NCI-H524 (cell line): ENCODE measurements at regions not wholly inside any gene's neighbourhood (a gene's known extent, or its start where the extent isn't known, plus 50 kb on each side); places are given as distances from the start of the nearest gene placed in this dataset.

Experiments
- DNase-seq, 2 experiments: peaks; one replicate each; lab custom pipeline; 2025; lab: John Stamatoyannopoulos, UW

DNA sequence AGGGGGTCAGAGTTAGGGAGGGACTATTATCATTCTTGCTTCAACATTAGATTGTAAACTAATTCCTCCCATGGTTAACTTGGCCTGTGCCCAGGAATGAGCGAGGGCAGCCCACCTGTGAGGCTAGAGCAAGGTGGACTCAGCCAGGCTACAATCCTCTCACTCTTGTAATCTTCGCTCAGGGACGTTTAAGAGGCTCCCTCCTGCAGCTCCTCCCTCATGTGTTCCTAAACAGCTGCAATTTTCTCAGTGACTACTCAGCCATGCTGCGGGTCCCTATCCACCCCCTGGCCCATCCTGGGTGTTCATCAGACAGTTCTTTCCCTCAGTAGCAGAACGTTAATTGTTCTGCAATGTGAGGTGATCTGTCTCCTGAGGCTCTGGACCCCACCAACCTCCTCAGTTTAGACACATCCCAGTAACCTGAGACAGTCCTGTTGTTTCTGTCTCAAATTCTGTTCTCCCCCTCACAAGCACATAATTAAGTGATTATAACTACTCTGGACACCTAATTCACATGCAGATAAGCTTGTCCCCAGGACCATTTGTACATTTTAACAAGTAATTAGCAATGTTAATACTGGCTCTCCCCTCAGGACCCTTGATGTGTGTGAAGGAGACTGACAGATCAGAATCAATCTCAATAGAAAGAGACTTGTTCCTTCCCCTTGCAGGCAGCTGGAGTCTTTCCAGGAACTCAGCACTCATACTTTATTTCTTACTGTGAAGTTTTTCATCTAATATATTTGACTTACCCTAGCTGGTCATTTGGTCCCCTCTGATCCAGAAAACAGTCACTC is 337.2 kb upstream of the B3GAT1 start:
- peak; percentile 50 to 55 for DNase-seq

DNA sequence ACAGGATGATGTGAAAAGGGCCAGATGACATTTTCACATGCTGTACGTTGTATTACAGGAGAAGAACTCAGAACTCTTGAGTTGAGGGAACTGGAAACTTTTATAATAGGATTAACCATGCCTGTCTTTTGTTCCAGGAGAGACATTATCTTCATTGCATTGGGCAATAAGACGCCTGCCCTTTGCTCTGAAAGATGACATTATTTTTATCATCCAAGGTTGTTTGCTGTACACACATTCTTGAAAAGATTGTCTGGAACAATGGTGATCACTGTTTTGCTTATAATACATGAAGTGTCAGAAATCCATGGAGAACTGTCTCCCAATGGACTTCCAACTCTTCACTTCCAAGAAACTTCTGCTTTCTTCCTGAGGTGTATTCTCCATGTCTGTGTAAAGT is 334.6 kb upstream of the B3GAT1 start:
- no peak for DNase-seq

DNA sequence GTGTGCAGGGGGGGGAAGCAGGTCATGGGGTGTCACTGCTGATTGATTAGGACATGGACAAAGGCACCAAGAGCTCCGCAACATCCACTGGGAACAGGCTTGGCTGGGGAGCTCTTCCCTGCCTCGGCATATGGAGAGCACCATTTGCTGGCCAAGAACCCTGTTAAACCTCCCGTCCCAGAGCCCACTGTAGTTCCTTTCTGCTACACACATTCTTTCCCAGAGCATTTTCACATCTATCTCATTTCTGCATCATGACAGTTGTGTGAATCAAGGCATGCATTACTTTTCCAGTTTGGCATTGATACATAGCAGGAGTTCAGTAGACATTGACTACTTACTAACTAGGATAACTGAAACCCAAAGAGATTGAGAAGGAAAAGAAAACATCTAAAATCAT is 333.4 kb upstream of the B3GAT1 start:
- DNase-seq, result no peak

DNA sequence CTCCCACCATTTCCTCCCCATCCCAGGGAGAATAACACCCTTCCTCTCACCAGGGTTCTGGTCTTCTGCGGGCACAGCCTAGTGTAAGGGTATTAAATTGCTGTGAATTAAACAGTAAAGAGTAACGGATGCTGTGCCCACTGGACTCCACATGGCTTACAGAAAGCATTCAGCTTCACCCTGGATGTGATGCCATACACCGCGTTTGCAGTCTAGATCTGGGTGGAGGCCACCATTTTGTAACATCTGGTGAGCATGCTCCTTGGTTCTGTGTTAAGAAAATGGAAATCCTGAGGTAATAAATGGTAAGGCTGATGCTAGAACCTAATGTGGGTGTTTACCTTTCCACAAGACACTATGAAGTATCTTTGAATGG is 331.8 kb upstream of the B3GAT1 start:
- no peak for DNase-seq

DNA sequence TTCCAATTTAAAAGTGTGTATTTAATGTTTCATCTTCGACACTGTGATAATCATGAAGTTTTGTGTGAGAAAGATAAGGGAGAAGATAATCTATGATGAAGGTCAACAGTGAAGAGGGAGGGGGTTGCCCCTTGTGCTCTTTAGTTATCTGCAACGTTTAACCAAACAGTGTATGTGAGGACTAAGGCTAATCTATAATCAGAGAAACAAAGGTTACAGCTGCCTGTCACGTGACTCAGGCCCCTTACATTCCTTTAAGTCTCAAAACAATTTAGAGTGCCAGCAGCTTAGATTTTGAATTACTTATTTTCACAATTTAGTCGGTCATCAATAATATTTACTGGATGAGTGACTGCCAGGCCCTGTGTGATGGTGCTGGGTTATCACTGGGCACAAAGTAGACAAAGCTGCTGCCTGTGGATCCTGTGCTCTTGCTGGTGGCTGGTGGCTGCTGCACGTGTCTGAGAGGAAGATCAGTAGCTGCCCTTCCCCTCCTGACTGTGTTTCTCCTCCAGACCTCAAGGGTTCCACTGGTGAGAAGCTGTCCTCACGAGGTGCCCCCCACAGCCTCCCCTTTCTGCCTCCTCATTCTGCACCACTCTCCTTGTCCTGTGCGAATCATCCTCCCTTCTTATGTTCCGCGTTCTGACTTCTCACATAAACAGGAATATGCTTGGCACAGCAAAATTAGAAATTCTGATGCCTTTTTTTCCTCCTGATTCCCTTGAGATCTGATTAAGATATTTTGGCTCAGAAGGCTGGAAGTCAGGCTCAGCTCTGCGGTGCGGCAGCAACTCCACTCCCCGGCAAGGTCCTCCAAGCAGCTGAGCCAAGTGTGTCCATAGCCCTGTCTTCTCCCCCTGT is 331.1 kb upstream of the B3GAT1 start:
- no peak for DNase-seq

DNA sequence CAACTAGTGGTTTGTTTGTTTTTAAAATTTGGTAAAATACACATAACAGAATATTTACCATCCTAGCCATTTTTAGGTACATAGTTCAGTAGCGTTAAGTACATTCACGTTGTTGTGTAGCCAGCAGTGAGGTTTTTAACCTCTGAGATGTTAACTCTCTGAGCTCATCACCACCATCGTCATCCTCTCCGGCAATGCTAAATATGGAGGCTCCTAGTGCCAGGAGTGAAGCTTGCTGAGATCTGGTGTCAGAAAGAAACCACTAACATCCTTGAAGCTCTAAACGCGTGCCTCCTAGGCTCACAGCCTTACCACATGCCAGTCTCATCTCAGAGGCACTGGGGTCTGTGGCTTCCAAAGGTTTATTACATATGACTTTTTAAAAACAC is 330.2 kb upstream of the B3GAT1 start:
- no peak for DNase-seq

DNA sequence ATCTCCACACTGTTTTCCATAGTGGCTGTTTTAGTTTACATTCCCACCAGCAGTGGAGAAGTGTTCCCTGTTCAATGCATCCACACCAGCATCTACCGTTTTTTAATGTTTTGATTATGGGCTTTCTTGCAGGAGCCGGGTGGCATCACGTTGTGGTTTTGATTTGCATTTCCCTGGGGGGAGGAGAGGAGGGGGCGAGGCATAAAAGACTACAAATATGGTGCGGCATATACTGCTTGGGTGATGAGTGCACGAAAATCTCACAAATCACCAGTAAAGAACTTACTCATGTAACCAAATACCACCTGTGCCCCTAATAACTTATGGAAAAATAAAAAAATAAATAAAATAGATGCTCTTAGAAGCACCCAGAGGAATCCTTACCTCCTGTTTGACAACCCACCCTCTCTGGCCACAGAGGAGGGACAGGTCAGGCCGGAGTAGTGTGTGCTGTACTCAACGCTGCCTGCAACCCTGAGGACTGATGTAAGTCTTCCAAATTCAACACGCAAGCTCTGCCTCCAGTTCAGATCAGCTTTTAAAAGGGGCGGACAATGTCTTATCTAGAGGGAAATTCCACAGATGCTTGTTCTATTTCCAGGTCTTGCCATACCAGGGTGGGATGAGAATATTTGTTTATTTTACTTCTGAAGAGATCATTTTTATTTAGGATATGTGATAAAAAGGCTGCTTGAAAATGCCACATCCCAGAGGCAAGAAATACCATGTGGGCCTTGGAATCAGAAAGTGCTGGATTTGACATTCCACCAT is 329.6 kb upstream of the B3GAT1 start:
- no peak for DNase-seq

DNA sequence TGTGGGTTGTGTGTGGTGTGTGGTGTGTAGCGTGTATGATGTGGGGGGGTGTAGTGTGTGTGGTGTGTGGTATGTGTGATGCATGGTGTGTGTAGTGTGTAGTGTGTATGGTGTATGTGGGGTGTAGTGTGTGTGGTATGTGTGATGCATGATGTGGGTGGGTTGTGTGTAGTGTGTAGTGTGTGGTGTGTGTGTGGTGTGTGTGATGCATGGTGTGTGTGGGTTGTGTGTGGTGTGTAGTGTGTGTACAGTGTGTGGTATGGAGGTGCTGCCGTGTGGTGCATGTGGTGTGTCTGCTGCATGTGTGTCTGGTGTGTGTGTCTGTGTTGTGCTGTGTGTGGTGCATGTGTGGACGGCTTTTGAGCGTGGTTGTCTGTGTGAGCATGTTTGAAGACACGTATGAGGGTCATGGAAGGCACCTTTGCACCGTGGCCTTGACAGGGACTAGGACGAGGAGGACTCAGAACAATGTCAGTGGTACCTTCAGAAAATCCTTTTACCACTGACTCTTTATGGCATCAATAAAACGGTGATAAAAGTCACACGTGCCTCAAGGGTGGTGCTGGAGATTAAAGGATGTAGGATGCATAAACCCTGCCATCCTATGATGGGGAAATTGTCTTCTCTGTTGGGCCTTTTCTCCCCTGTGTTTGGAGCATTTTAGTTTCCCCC is 328.7 kb upstream of the B3GAT1 start:
- no peak for DNase-seq

DNA sequence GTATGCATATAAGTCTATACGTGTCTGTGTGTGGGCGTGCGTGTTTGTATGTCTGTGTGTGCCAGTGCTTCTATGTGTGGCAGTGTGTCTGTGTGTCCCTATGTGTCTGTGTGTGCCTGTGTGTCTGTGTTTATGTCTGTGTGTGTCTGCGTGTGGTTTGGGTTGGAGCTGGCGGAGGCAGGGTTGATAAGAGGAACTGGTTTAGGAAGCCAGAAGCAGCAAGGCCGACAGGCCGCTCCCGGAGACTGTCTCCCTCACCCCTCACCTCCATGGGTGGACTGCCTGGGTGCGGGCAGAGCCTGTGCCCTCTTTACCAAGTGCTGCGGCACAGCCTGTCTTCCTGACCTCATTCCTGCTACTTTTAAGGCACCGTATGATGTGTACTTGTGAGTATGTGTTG is 327.1 kb upstream of the B3GAT1 start:
- DNase-seq, result no peak

DNA sequence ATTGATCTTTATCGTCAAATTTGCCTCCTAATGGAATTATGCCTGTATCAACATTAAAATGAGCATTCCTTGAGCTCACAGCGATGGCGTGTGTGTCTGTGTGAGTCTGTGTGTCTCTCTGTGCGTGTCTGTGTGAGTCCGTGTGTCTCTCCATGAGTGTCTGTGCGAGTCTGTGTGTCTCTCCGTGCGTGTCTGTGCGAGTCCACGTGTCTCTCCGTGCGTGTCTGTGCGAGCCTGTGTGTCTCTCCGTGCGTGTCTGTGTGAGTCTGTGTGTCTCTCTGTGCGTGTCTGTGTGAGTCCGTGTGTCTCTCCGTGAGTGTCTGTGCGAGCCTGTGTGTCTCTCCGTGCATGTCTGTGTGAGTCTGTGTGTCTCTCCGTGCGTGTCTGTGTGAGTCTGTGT is 326.5 kb upstream of the B3GAT1 start:
- DNase-seq, result no peak

DNA sequence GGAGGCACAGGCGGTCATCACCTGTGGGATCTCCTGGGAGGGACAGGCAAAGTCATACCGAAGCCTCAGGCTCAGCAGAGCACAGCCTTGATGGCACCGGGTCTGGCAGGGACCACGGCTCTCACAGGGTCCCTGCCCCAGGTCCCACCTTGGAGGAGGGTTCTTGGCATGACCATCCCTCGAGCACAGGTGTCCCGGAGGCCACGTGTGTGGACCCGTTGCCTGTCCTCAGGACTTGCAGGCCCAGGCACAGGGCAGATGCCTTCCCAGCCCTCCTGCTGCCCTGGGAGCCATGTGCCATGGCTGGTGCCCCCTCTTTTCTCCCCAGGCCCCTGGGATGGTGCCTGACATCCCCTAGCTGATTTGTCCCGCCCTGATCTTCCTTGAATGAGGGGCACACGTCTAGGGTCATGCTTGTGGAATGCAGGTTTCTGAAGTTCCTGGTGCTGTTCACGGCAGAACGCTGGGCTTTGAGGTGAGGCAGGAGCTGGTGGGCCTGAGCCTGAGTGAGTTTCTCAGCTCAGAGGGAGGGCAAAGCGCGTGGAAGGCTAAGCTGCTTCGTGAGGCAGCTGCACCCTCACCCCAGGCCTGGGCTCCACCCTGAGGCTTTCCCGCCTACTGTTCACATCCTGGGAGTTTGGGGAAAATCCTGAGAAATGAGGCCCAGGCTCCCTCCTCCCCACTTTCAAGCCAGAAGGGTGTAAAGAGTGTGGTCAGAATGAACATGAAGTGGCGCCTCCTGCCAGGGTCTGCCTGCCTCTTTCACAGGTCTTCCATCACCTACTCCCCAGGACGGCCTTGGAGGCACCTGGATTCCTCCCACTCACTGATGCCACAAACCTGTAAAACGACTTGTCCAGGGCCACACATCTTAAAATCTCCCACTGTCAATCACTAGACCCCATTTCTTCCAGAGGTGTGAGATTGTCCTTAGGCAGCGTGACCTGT is 325.8 kb upstream of the B3GAT1 start:
- no peak for DNase-seq

DNA sequence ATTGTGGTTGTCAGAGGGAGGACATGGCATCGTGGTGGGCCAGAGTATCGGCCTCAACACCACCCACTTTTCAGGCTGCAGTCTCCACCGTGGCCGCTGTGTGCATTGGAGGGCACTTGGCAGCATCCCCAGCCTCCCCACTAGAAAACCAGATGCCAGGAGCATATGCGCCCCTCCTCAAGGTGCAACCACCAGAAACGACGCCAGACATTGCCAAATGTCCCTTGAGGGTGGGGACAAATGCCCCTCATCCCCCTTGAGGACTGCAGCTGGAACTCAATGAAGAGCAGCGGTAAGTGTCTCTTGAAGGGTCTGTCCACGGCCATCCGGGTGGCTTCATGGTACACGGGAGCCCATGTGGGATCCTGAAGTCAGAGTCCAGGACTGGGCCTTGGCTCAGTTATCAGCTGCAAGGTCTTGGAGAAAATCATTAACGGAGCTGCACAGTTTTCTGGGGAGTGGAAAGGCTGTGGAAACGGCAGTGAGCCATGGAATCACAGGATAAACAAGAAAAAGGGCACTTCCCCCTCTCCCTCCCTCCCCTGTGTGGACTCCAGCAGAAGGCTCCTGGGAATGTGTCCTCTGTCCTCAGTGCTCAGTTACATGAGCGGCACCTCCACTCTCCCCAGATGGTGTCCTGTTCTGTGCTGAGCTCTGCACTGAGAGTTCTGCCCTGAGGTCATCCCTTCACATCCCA is 324.4 kb upstream of the B3GAT1 start:
- peak; percentile 59 to 81 for DNase-seq

DNA sequence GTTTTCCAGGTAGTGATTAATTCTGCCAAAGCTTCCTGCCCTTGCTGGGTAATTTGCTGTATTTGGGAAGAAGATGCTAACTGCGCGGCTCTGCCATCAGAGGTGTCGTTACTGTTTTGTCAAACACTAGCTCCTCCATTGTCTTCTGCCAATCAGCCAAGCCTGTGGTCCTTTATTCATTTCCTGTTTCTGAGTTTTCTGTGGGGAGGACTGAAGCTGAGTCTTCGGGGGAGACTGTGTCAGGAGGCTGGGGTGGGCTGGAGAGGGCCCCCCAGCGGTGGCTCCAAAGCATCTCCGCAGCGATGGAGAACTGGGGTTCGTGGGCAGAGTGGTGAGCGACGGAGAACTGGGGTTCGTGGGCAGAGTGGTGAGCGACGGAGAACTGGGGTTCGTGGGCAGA is 322.9 kb upstream of the B3GAT1 start:
- no peak for DNase-seq

DNA sequence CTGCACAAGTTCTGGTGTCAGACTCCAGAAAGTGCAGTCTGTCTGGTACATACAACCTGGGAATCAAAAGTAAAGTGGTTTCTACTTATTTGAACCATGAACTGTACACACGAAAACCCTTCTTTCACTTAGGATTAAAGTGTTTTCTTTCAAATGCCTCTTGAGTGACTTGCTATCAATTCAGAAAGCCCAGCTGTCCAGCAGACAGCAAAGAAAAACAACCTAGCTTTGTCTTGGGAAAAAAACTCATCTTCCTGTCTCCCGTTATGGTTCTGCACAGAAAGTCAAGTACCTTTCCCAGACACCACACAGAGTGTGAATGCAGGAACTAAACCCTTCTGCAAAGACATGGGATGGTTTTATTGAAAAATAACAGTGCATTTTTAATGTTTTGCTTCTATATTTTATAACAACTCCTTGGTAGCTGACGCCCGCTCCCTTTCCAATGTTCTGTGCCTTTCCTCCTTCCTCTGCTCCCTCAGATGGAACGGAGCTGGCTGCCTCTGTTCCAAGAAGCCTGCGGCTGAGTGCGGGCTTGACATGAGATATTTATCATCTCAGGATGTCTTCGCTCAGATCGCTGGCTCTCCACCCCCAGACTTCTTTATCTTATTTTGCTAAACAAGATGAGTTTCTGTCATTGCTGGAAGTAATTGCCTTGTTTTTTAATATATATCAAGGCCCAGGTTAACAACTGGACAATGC is 322.3 kb upstream of the B3GAT1 start:
- DNase-seq, result peak in 1 of 2 experiments; percentile 35

DNA sequence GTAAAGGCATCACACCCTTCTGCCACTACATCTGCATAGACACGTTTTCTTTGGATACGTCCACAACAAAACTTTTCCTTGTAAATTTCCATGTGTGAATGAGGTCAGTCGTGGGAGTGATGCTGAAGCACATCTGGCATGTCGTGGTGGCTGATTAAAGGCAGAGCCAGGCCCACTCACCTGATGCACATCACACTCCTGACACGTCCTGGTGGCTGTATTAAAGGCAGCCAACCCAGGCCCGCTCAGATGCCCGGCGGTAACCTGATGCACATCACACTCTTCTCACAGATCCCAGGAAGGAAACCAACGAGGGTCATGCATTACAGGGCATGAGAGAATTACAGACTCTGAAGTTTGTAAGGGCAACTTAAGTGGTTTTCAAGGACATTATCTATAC is 321.6 kb upstream of the B3GAT1 start:
- no peak for DNase-seq

DNA sequence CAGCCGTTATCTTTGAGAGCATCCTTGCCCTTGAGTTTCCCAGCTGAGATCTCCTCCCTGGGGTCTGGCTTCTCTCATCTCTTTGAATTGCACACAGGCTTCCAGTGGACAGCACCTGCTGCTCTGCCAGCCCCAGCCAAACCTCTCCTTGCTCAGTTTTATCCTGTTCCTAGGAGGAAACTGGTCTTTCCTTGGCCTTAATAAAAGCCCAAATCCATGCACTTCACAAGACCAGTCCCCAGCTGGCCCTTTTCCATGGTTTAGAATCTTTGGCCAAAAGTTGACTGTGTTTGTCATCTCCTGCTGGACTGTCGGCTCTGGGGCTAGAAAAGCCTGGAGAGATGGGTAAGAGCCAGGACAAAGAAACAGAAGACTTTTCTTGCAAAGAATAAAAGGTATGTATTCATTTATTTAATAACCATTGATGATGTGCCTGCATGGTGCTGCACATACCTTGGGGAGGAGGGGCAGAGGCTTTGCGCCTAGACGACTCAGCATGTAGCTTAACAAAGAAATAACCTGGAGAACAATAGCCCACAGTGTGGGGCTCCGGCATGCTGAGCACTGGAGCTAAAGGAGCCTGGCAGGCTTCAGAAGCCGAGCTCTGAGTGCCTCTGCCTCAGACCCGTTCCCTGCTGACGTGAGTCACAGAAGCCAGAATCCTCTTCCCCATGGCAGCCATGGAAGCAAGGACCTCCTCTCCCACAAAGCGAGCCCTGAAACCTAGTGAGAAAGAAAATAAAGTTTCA is 319.3 kb upstream of the B3GAT1 start:
- no peak for DNase-seq

DNA sequence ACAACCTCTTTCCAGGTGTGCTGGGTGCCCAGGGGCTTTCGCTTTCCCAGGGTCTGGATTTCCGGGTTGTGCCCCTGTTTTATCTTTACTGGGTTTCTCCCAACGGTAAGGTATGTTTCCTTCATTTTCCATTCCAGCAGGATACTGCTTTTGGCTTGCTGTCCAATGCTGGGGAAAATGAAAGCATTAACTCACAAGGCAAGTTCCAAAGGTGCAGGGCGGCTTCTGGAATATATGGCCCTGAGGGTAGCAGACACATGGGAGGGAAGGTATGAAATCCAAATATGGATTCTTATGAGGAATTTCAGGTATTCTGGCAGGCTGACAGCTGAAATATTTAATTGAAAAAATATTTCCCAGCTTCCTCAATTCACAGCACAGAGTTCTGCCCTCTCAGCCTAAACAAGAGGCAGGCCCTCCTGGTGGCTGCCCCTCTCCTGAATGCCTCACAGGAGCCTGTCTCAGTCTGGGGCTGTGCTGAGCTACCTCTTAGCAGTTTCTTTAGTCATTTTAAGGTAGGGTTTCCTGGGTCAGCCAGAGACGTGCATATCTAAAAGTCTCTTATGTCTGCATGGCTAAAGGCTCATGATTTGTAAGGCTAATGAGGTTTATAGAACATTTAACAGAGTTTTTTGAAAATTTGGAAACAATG is 318.6 kb upstream of the B3GAT1 start:
- no peak for DNase-seq

DNA sequence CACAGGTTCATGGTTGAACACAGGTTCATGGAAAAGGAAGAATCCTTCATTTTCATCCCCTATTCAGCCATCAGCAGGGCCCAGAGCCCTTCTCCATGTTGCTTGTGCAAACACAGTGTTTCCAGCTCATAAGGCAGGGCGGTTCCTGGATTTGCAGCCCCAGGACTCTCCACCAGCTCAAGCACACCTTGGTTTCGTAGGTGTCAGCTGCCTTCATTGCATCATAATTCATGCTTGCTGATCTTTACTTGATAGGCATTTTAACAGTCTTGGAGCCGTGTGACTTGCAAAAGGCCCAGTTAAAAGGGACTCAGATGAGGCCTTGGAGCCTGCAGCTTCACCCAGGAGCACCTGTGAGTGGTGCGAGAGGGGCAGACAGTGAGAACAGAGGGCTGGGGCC is 318.1 kb upstream of the B3GAT1 start:
- no peak for DNase-seq
